Endothelial cell of umbilical vein (primary cell): ENCODE measurements at regions not wholly inside any gene's neighbourhood (a gene's known extent, or its start where the extent isn't known, plus 50 kb on each side); places are given as distances from the start of the nearest gene placed in this dataset.

Experiments used
- BruUV-seq: library from RNA; stranded (reverse); fragments of 400-500 nt; replicated peaks from 2 replicates; lab custom pipeline; 2021; lab: Mats Ljungman, UMichigan
- CTCF ChIA-PET: fragments of 300-600, 350-600 bp; sonication (Branson Sonifier 250); formaldehyde crosslinking; loops from one replicate; lab custom pipeline; 2021; ENCODE audit warnings: antibody characterized with exemption, inconsistent platforms; lab: Charles Lee
- POLR2A ChIA-PET: fragments of 300-600, 350-600 bp; sonication (Branson Sonifier 250); formaldehyde crosslinking; loops from one replicate; lab custom pipeline; 2021; ENCODE audit warnings: antibody characterized with exemption, inconsistent platforms; lab: Charles Lee
- DNase-seq: peaks from one replicate; pipeline ENCODE4 v3.0.0-alpha.2; 2011; ENCODE audit warnings: low read depth, low spot score
- FAIRE-seq: peaks from 2 replicates; lab custom pipeline; 2011; peaks lifted over from hg19 to GRCh38; lab: Jason Lieb, UNC
- H2AFZ ChIP-seq: 2 replicates; pipeline ENCODE4 v1.6.0; 2012; ENCODE audit warnings: low read depth, low read length, control low read depth, inconsistent platforms
- H3K27ac ChIP-seq: 2 replicates; pipeline ENCODE4 v1.5.1; 2011; ENCODE audit warnings: low read depth, mild to moderate bottlenecking, control low read depth, low read length, moderate library complexity; ENCODE audit not compliant: insufficient read depth
- H3K27me3 ChIP-seq, 2 experiments: 2 replicates each; pipeline versions ENCODE4 v1.6.0 to v1.6.1; 2011; ENCODE audit warnings: low read length in 2 of 2, mixed read lengths in 1 of 2; ENCODE audit not compliant: control insufficient read depth in 2 of 2, insufficient read depth in 2 of 2
- H3K36me3 ChIP-seq, 2 experiments: 2 replicates in 1 of 2; 3 replicates in 1 of 2; pipeline ENCODE4 v1.5.1; 2011; ENCODE audit warnings: low read length in 2 of 2, mild to moderate bottlenecking in 1 of 2, moderate library complexity in 1 of 2; ENCODE audit not compliant: control insufficient read depth in 2 of 2, insufficient read depth in 2 of 2; ENCODE audit errors: extremely low read depth in 1 of 2
- H3K4me1 ChIP-seq: 3 replicates; pipeline ENCODE4 v1.5.1; 2011; ENCODE audit warnings: mild to moderate bottlenecking, low read length; ENCODE audit not compliant: control insufficient read depth, insufficient read depth; ENCODE audit errors: extremely low read depth
- H3K4me2 ChIP-seq: 2 replicates; pipeline ENCODE4 v1.6.1; 2011; ENCODE audit warnings: low read length, control low read depth, mixed read lengths; ENCODE audit not compliant: insufficient read depth
- H3K4me3 ChIP-seq, 3 experiments: fragments of 200-600 bp in 1 of 3; sonication (generic), shearing (Covaris generic) in 1 of 3; replicated peaks in 1 of 3; 2 replicates each; pipeline ENCODE4 v1.5.1; 2011 to 2016; ENCODE audit warnings: control low read depth in 3 of 3, low read length in 3 of 3, mild to moderate bottlenecking in 2 of 3, inconsistent platforms in 1 of 3, low read depth in 1 of 3, moderate library complexity in 1 of 3; ENCODE audit not compliant: insufficient read depth in 1 of 3
- H3K79me2 ChIP-seq: 2 replicates; pipeline ENCODE4 v1.6.0; 2012; ENCODE audit warnings: low read length, inconsistent platforms; ENCODE audit not compliant: control insufficient read depth, insufficient read depth
- H3K9ac ChIP-seq: replicated peaks from 2 replicates; pipeline ENCODE3; 2011; ENCODE audit warnings: low read length, control low read depth; ENCODE audit not compliant: insufficient read depth; ENCODE audit errors: extremely low read depth
- H3K9me1 ChIP-seq: replicated peaks from 3 replicates; pipeline ENCODE4 v1.6.0; 2011; ENCODE audit warnings: mild to moderate bottlenecking, low read length; ENCODE audit not compliant: control insufficient read depth, insufficient read depth; ENCODE audit errors: extremely low read depth
- H3K9me3 ChIP-seq: replicated peaks from 2 replicates; pipeline ENCODE4 v1.5.1; 2012; ENCODE audit warnings: low read length, inconsistent platforms; ENCODE audit not compliant: control insufficient read depth, insufficient read depth
- H4K20me1 ChIP-seq: replicated peaks from 2 replicates; pipeline ENCODE3; 2011; ENCODE audit warnings: mild to moderate bottlenecking, low read length; ENCODE audit not compliant: control insufficient read depth, insufficient read depth; ENCODE audit errors: extremely low read depth
- FOS ChIP-seq: IDR thresholded peaks from 2 replicates; pipeline ENCODE4 v1.6.1; 2011; ENCODE audit warnings: mild to moderate bottlenecking, low read length, moderate library complexity, borderline replicate concordance; ENCODE audit not compliant: insufficient read depth
- GATA2 ChIP-seq: IDR thresholded peaks from 2 replicates; pipeline ENCODE4 v1.7.0; 2011; ENCODE audit warnings: low read depth, mild to moderate bottlenecking, moderate library complexity, mixed read lengths, low read length; ENCODE audit not compliant: insufficient read length, insufficient read depth
- JUN ChIP-seq: IDR thresholded peaks from 2 replicates; pipeline ENCODE4 v1.6.1; 2011; ENCODE audit warnings: borderline replicate concordance, low read depth; ENCODE audit not compliant: insufficient read length, insufficient read depth
- MYC ChIP-seq: IDR thresholded peaks from one replicate; pipeline ENCODE4 v1.6.1; 2011; ENCODE audit warnings: mild to moderate bottlenecking, low read depth, low read length
- POLR2A ChIP-seq: IDR thresholded peaks from 2 replicates; pipeline ENCODE4 v1.6.1; 2012; ENCODE audit warnings: low read depth, mild to moderate bottlenecking, control low read depth, low read length
- dilution Hi-C: fragments of 300-500 bp; cut with MboI; formaldehyde crosslinking; loops from one replicate; pipeline ENCODE4 v1.15.0; 2019; ENCODE audit warnings: low sequenced_read_pairs; ENCODE audit not compliant: extremely low pct_ligation_motif_present
- intact Hi-C: fragments of 100-400 bp; cut with micrococcal nuclease; formaldehyde crosslinking; loops from one replicate; pipeline ENCODE4 v1.10.0; 2022
- TF ChIP-seq, protein P1 (sequence below), 2 donors: IDR thresholded peaks; 1 replicate in 1 of 2; 2 replicates in 1 of 2; pipeline ENCODE4 v1.5.1; 2011; ENCODE audit warnings: low read length in 2 of 2, mild to moderate bottlenecking in 2 of 2, moderate library complexity in 2 of 2, control low read depth in 1 of 2, inconsistent platforms in 1 of 2, low read depth in 1 of 2; ENCODE audit not compliant: insufficient read depth in 1 of 2; ENCODE audit errors: extremely low read depth in 1 of 2

- H3K4me2 ChIP-seq, result no peak overlapping the region
- no peak overlapping the region for H2AFZ ChIP-seq
- no peaks in the 10 kb centered on the region for H3K79me2 ChIP-seq
- no peaks in the 10 kb centered on the region for H4K20me1 ChIP-seq
- intact Hi-C loops (loop anchor here (2.0 kb wide), 1 partner anchor 68 kb away; no protein-coding TSS in a partner anchor), dilution Hi-C loops (no loop called here)
- DNase-seq (no peak), FAIRE-seq (no peak)
- BruUV-seq, result no TSS peak
- peaks cover 6% of the 10 kb centered on the region for H3K4me1 ChIP-seq
- no peak overlapping the region for H3K4me3 ChIP-seq
- H3K9me3 ChIP-seq, result no peaks in the 10 kb centered on the region
- H3K27ac ChIP-seq, result no peak overlapping the region
- H3K27me3 ChIP-seq, result peaks cover 3 to 5% of the 10 kb centered on the region in 2 experiments
- no peaks in the 10 kb centered on the region for H3K36me3 ChIP-seq
- ChIA-PET POLR2A (interaction anchor here (0.6 to 1.3 kb wide), 2 partner anchors 357 to 358 kb away, joined by 3 to 4 read pairs; partner anchors contain the start of gene BTG1), CTCF (interaction anchor here (0.7 to 1.8 kb wide), 9 partner anchors 9 to 916 kb away, joined by 3 to 6 read pairs (median 3); no protein-coding TSS in a partner anchor)
- no peaks in the 10 kb centered on the region for H3K9me1 ChIP-seq
- TF ChIP-seq, protein P1, sequence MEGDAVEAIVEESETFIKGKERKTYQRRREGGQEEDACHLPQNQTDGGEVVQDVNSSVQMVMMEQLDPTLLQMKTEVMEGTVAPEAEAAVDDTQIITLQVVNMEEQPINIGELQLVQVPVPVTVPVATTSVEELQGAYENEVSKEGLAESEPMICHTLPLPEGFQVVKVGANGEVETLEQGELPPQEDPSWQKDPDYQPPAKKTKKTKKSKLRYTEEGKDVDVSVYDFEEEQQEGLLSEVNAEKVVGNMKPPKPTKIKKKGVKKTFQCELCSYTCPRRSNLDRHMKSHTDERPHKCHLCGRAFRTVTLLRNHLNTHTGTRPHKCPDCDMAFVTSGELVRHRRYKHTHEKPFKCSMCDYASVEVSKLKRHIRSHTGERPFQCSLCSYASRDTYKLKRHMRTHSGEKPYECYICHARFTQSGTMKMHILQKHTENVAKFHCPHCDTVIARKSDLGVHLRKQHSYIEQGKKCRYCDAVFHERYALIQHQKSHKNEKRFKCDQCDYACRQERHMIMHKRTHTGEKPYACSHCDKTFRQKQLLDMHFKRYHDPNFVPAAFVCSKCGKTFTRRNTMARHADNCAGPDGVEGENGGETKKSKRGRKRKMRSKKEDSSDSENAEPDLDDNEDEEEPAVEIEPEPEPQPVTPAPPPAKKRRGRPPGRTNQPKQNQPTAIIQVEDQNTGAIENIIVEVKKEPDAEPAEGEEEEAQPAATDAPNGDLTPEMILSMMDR (IDR thresholded peaks at IDR 0.05; ENCODE audit: extremely low read depth in 1 of 2, insufficient read depth in 1 of 2, low read depth in 1 of 2, low read length in 2 of 2), result no peak
- TF ChIP-seq GATA2 (no peak), FOS (no peak), POLR2A (no peak), MYC (no peak), JUN (no peak)
- no peak overlapping the region for H3K9ac ChIP-seq
Measured at GRCh38 chr12:92503029-92503931, 199.5 kb upstream of the PLEKHG7 start.
